ENCODE measurements at regions not wholly inside any gene's neighbourhood (a gene's known extent, or its start where the extent isn't known, plus 50 kb on each side); places are given as distances from the start of the nearest gene placed in this dataset.
A peak's percentile ranks its signal among the peaks of the same experiment; 100 is the strongest.

- no peak for DNase-seq
Observed at GRCh38 chr10:78964952-78965633, 103.7 kb upstream of the ZMIZ1 start.

GRCh38 chr10:78966182-78966787 lies 102.5 kb upstream of the ZMIZ1 start:
- DNase-seq, result no peak

GRCh38 chr10:78966844-78967488 lies 101.8 kb upstream of the ZMIZ1 start:
- DNase-seq, result no peak

- no peak for DNase-seq
Observed at GRCh38 chr10:78968300-78968942, 100.3 kb upstream of the ZMIZ1 start.

- DNase-seq, result no peak
Observed at GRCh38 chr10:78968943-78969342, 99.8 kb upstream of the ZMIZ1 start.

- DNase-seq, result no peak
Observed at GRCh38 chr10:78969719-78970118, 99.0 kb upstream of the ZMIZ1 start.

GRCh38 chr10:78970261-78970660 lies 98.5 kb upstream of the ZMIZ1 start:
- DNase-seq, result no peak

GRCh38 chr10:78971094-78971682 lies 97.6 kb upstream of the ZMIZ1 start:
- no peak for DNase-seq

GRCh38 chr10:78972160-78972946 lies 96.4 kb upstream of the ZMIZ1 start:
- DNase-seq, result no peak

GRCh38 chr10:78972947-78973900 lies 95.5 kb upstream of the ZMIZ1 start:
- DNase-seq, result peak; percentile 83

- peak; percentile 33 for DNase-seq
Observed at GRCh38 chr10:78973901-78974616, 94.7 kb upstream of the ZMIZ1 start.

- DNase-seq, result peak; percentile 76
Observed at GRCh38 chr10:78974617-78975317, 94.0 kb upstream of the ZMIZ1 start.

GRCh38 chr10:78975926-78976325 lies 92.8 kb upstream of the ZMIZ1 start:
- DNase-seq, result no peak

GRCh38 chr10:78976825-78977755 lies 91.7 kb upstream of the ZMIZ1 start:
- DNase-seq, result no peak

- DNase-seq, result no peak
Observed at GRCh38 chr10:78979938-78980337, 88.8 kb upstream of the ZMIZ1 start.

- no peak for DNase-seq
Observed at GRCh38 chr10:78980354-78980753, 88.4 kb upstream of the ZMIZ1 start.

- no peak for DNase-seq
Observed at GRCh38 chr10:78980815-78981214, 88.0 kb upstream of the ZMIZ1 start.

GRCh38 chr10:78981257-78981969 lies 87.4 kb upstream of the ZMIZ1 start:
- DNase-seq, result no peak
